Activated T-cell treated with anti-CD3 and anti-CD28 coated beads, Interleukin-2, amount 50 U/mL, for 24 hours (primary cell): ENCODE measurements at regions not wholly inside any gene's neighbourhood (a gene's known extent, or its start where the extent isn't known, plus 50 kb on each side); places are given as distances from the start of the nearest gene placed in this dataset.

Experiments used
- DNase-seq: peaks from one replicate; pipeline ENCODE4 v3.0.0-alpha.2; 2020
- H3K27ac Mint-ChIP-seq: 2 replicates; pipeline ENCODE4 v1.8.0; 2020; ENCODE audit warnings: mild to moderate bottlenecking, mixed read lengths
- H3K27me3 Mint-ChIP-seq: 2 replicates; pipeline ENCODE4 v1.8.0; 2020; ENCODE audit warnings: mixed read lengths
- H3K36me3 Mint-ChIP-seq: 2 replicates; pipeline ENCODE4 v1.8.0; 2020; ENCODE audit warnings: low read depth, mixed read lengths
- H3K4me1 Mint-ChIP-seq: 2 replicates; pipeline ENCODE4 v1.8.0; 2020; ENCODE audit warnings: low read depth, mixed read lengths
- H3K4me3 Mint-ChIP-seq: 2 replicates; pipeline ENCODE4 v1.8.0; 2020; ENCODE audit warnings: mild to moderate bottlenecking, moderate library complexity, mixed read lengths
- H3K9me3 Mint-ChIP-seq: 2 replicates; pipeline ENCODE4 v1.8.0; 2020; ENCODE audit warnings: mixed read lengths

DNA sequence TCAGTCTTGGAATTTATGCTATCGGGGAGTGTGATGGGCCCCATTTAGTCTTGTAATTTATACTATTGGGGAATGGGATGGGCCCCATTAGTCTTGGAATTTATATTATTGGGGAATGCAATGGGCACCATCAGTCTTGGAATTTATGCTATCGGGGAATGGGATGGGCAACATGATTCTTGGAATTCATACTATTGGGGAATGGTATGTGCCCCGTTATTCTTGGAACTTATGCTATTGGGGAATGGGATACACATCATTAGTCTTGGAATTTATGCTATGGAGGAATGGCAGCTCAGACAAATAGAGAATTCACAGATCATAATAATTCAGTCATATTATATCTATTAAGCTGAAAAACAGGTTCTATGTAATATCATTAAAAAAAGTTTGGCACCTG, 300.3 kb downstream of the SMOC2 start:
- Mint-ChIP-seq H3K27me3 (no peaks in the 10 kb centered on the region), H3K36me3 (no peaks in the 10 kb centered on the region), H3K9me3 (peaks cover 19% of the 10 kb centered on the region), H3K4me1 (no peaks in the 10 kb centered on the region), H3K27ac (no peak overlapping the region), H3K4me3 (no peak overlapping the region)
- DNase-seq, result no peak

GRCh38 chr6:168739381-168739780, 298.4 kb downstream of the SMOC2 start:
- DNase-seq, result no peak
- Mint-ChIP-seq H3K4me3 (no peak overlapping the region), H3K9me3 (peaks cover 19% of the 10 kb centered on the region), H3K36me3 (no peaks in the 10 kb centered on the region), H3K27me3 (no peaks in the 10 kb centered on the region), H3K27ac (no peak overlapping the region), H3K4me1 (no peaks in the 10 kb centered on the region)

DNA sequence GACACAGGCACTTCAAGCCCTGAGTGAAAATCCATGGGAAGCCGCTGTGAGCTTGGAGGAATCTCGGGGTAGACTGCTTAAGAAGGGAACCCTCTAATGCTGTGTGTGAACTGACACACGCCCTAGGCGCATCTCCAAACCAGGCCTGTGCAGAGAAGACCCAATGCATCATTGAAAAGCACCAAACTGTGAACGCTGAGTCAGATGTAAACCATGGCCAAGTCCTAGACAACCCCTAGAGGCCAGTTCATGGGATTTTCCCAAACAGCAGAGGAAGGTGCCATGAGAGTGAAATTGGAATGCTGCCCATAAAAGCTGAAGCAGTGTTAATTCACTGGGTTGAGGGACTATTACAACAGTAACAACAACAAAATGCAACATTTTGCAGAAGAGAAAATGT, 296.5 kb downstream of the SMOC2 start:
- DNase-seq, result no peak
- Mint-ChIP-seq H3K27me3 (no peaks in the 10 kb centered on the region), H3K4me3 (no peak overlapping the region), H3K27ac (no peak overlapping the region), H3K36me3 (no peaks in the 10 kb centered on the region), H3K4me1 (no peaks in the 10 kb centered on the region), H3K9me3 (peaks cover 18% of the 10 kb centered on the region)

- H3K9me3 Mint-ChIP-seq, result peaks cover 16% of the 10 kb centered on the region
- H3K27ac Mint-ChIP-seq, result no peak overlapping the region
- H3K4me1 Mint-ChIP-seq, result no peaks in the 10 kb centered on the region
- DNase-seq, result no peak
- no peak overlapping the region for H3K4me3 Mint-ChIP-seq
- H3K36me3 Mint-ChIP-seq, result no peaks in the 10 kb centered on the region
- no peaks in the 10 kb centered on the region for H3K27me3 Mint-ChIP-seq
Observed at GRCh38 chr6:168737014-168737413, 296.0 kb downstream of the SMOC2 start.

- Mint-ChIP-seq H3K27ac (no peak overlapping the region), H3K4me3 (no peak overlapping the region)
Observed at GRCh38 chr6:168736039-168736438, 295.1 kb downstream of the SMOC2 start.

GRCh38 chr6:168735268-168735949, 294.4 kb downstream of the SMOC2 start:
- no peak for DNase-seq
- Mint-ChIP-seq H3K4me3 (no peak overlapping the region), H3K9me3 (peaks cover 16% of the 10 kb centered on the region), H3K4me1 (no peaks in the 10 kb centered on the region), H3K36me3 (no peaks in the 10 kb centered on the region), H3K27ac (no peak overlapping the region), H3K27me3 (no peaks in the 10 kb centered on the region)

More at GRCh38 chr6:168736039-168736438, 295.1 kb downstream of the SMOC2 start:
- H3K4me1 Mint-ChIP-seq, result no peaks in the 10 kb centered on the region
- peaks cover 16% of the 10 kb centered on the region for H3K9me3 Mint-ChIP-seq
- DNase-seq, result no peak
- no peaks in the 10 kb centered on the region for H3K27me3 Mint-ChIP-seq
- H3K36me3 Mint-ChIP-seq, result no peaks in the 10 kb centered on the region

- no peak for DNase-seq
- Mint-ChIP-seq H3K27ac (no peak overlapping the region), H3K36me3 (no peaks in the 10 kb centered on the region), H3K4me1 (no peaks in the 10 kb centered on the region), H3K4me3 (no peak overlapping the region), H3K9me3 (peaks cover 16% of the 10 kb centered on the region), H3K27me3 (no peaks in the 10 kb centered on the region)
Observed at GRCh38 chr6:168734523-168734922, 293.5 kb downstream of the SMOC2 start.

GRCh38 chr6:168732676-168733075, 291.7 kb downstream of the SMOC2 start:
- DNase-seq, result no peak
- Mint-ChIP-seq H3K27ac (no peak overlapping the region), H3K27me3 (no peaks in the 10 kb centered on the region), H3K4me3 (no peak overlapping the region), H3K36me3 (no peaks in the 10 kb centered on the region), H3K9me3 (peaks cover 10% of the 10 kb centered on the region), H3K4me1 (no peaks in the 10 kb centered on the region)

DNA sequence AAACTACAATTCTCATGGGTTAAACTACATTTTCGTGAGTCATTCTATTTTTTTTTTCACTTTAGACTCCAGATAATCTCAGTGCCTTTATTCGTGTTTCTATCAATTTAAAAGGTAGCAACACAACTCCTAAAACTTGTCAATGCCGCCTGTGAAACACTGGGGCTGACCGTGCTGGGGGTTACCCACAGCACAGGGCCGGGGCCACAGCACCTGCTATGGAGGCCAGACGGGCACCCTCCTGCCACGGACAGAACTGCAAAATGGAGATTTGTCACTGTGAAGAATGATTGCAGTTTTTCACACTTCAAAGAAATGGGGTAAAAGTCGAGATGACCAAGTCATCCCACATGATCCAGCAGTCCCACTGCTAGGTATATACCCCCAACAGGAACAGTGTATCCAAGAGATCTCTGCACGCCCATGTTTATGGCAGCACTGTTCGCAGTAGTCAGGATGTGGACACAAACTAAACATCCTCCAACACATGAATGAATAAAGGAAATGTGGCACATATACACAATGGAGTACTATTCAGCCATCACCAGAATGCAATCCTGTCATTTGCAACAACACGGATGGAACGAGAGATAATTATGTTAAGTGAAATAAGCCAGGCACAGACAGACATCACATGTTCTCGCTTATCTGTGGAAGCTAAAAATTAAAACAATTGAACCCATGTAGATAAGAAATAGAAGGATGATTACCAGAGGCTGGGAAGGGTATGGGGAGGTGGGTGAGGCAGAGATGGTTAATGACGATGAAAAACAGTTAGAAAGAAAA, 290.1 kb downstream of the SMOC2 start:
- Mint-ChIP-seq H3K27ac (no peak overlapping the region), H3K27me3 (no peaks in the 10 kb centered on the region), H3K9me3 (no peaks in the 10 kb centered on the region), H3K4me1 (no peaks in the 10 kb centered on the region), H3K4me3 (no peak overlapping the region), H3K36me3 (no peaks in the 10 kb centered on the region)
- no peak for DNase-seq

DNA sequence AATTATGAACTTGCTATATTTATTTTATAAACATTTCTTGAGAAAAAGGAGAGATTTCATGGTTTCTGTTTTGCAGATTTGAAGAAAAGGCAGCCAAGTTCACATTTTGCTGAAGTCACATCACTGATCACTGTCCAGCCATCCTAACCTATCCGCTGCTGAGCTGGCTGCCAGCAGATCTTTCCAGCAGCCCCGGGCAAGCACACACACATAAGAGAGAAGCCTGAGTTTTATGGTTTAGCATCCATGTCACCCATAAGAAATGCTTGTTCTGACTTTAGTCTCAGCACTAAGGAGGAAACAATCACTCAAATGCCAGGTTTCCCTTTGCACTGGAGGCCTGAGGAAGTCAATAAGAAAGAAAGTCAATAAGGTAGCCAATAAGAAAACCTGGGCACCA, 287.1 kb downstream of the SMOC2 start:
- no peak for DNase-seq
- H3K36me3 Mint-ChIP-seq, result no peaks in the 10 kb centered on the region
- no peaks in the 10 kb centered on the region for H3K27me3 Mint-ChIP-seq
- H3K4me3 Mint-ChIP-seq, result no peak overlapping the region
- H3K27ac Mint-ChIP-seq, result no peak overlapping the region
- H3K9me3 Mint-ChIP-seq, result no peaks in the 10 kb centered on the region
- no peaks in the 10 kb centered on the region for H3K4me1 Mint-ChIP-seq

DNA sequence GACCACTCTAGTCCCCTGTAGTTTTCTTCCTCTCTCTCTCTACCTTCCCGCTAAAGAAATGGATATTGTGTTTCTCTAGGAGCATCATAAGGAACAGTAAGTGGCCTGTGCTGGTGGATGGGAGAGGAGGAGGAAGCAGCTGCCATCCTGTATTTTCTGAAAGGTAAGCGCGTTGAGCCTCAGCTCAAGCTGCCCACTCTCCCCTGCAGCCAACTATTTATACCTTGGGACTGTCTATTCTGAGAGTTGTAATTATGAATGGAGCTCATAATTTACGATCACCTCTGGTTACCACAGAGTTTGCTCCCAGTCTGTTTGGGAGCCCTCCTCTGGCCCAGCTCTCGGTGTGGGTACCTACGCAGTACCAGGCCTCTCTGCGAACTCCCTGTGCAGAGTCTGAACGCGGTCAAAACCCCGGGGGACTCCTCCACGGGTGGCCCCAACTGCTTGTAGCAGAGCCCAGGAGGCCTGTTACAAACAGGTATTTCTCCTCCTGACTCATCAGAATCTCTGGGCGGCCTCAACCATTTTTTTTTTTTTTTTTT, 285.4 kb downstream of the SMOC2 start:
- Mint-ChIP-seq H3K4me3 (no peak overlapping the region), H3K27me3 (no peaks in the 10 kb centered on the region), H3K4me1 (no peaks in the 10 kb centered on the region), H3K36me3 (no peaks in the 10 kb centered on the region), H3K27ac (no peak overlapping the region), H3K9me3 (no peaks in the 10 kb centered on the region)
- no peak for DNase-seq

- no peak overlapping the region for H3K27ac Mint-ChIP-seq
- no peaks in the 10 kb centered on the region for H3K9me3 Mint-ChIP-seq
- no peak for DNase-seq
- H3K36me3 Mint-ChIP-seq, result no peaks in the 10 kb centered on the region
- no peak overlapping the region for H3K4me3 Mint-ChIP-seq
- no peaks in the 10 kb centered on the region for H3K4me1 Mint-ChIP-seq
- no peaks in the 10 kb centered on the region for H3K27me3 Mint-ChIP-seq
Observed at GRCh38 chr6:168725802-168726201, 284.8 kb downstream of the SMOC2 start.

DNA sequence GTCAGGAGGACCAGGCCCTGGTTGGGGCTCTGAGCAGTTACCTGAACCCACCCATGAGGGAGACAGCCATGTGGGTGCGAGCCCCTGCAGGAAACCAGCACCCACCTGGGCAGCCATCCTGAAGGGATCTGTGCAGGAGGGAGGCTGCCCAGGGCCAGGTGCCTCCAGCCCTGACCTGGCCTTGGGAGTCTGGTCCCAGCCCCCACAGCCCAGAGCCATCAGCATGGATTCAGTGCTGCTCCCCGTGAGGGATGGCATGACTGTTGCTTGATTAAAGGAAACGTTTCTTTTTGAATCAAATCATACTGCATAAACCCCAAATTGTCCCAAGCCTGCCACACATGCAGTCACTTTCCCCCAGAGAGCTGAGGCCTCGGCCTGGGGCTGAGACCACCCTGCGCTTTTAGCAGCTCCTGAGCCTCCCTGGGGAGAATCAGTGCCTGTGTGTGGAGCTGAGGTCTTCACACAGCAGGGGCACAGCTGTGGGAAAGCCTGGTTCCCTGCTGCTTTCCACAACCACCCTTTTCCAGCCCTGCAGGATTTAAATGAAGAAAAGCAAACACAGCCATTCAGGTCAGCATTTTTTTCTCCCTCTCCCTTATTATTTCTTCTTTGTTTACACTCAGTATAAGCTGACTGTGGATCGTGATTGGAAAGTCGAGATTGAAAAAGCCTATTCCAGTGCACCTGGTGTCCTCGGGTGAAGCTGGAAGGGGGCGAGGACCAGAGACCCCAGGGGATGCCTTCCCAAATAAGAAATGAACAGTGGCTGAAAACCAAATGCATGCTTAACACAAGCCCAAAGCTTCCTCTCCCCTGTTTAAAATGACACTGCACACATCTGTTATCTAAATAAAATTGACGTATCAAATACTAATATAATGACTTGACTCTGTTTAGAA, 283.9 kb downstream of the SMOC2 start:
- no peaks in the 10 kb centered on the region for H3K4me1 Mint-ChIP-seq
- DNase-seq, result no peak
- H3K9me3 Mint-ChIP-seq, result no peaks in the 10 kb centered on the region
- H3K27ac Mint-ChIP-seq, result no peak overlapping the region
- H3K36me3 Mint-ChIP-seq, result no peaks in the 10 kb centered on the region
- no peaks in the 10 kb centered on the region for H3K27me3 Mint-ChIP-seq
- no peak overlapping the region for H3K4me3 Mint-ChIP-seq

- Mint-ChIP-seq H3K4me3 (no peak overlapping the region), H3K27me3 (no peaks in the 10 kb centered on the region), H3K36me3 (no peaks in the 10 kb centered on the region), H3K4me1 (no peaks in the 10 kb centered on the region), H3K27ac (no peak overlapping the region), H3K9me3 (no peaks in the 10 kb centered on the region)
- DNase-seq, result no peak
Observed at GRCh38 chr6:168724033-168724432, 283.0 kb downstream of the SMOC2 start.
